Endothelial cell of umbilical vein (primary cell): ENCODE measurements at regions not wholly inside any gene's neighbourhood (a gene's known extent, or its start where the extent isn't known, plus 50 kb on each side); places are given as distances from the start of the nearest gene placed in this dataset.

Experiments
- BruUV-seq: library from RNA; stranded (reverse); fragments of 400-500 nt; replicated peaks from 2 replicates; lab custom pipeline; 2021; lab: Mats Ljungman, UMichigan
- CTCF ChIA-PET: fragments of 300-600, 350-600 bp; sonication (Branson Sonifier 250); formaldehyde crosslinking; loops from one replicate; lab custom pipeline; 2021; ENCODE audit warnings: antibody characterized with exemption, inconsistent platforms; lab: Charles Lee
- POLR2A ChIA-PET: fragments of 300-600, 350-600 bp; sonication (Branson Sonifier 250); formaldehyde crosslinking; loops from one replicate; lab custom pipeline; 2021; ENCODE audit warnings: antibody characterized with exemption, inconsistent platforms; lab: Charles Lee
- DNase-seq: peaks from one replicate; pipeline ENCODE4 v3.0.0-alpha.2; 2011; ENCODE audit warnings: low read depth, low spot score
- FAIRE-seq: peaks from 2 replicates; lab custom pipeline; 2011; peaks lifted over from hg19 to GRCh38; lab: Jason Lieb, UNC
- H2AFZ ChIP-seq: 2 replicates; pipeline ENCODE4 v1.6.0; 2012; ENCODE audit warnings: low read depth, low read length, control low read depth, inconsistent platforms
- H3K27ac ChIP-seq: 2 replicates; pipeline ENCODE4 v1.5.1; 2011; ENCODE audit warnings: low read depth, mild to moderate bottlenecking, control low read depth, low read length, moderate library complexity; ENCODE audit not compliant: insufficient read depth
- H3K27me3 ChIP-seq, 2 experiments: 2 replicates each; pipeline versions ENCODE4 v1.6.0 to v1.6.1; 2011; ENCODE audit warnings: low read length in 2 of 2, mixed read lengths in 1 of 2; ENCODE audit not compliant: control insufficient read depth in 2 of 2, insufficient read depth in 2 of 2
- H3K36me3 ChIP-seq, 2 experiments: 2 replicates in 1 of 2; 3 replicates in 1 of 2; pipeline ENCODE4 v1.5.1; 2011; ENCODE audit warnings: low read length in 2 of 2, mild to moderate bottlenecking in 1 of 2, moderate library complexity in 1 of 2; ENCODE audit not compliant: control insufficient read depth in 2 of 2, insufficient read depth in 2 of 2; ENCODE audit errors: extremely low read depth in 1 of 2
- H3K4me1 ChIP-seq: 3 replicates; pipeline ENCODE4 v1.5.1; 2011; ENCODE audit warnings: mild to moderate bottlenecking, low read length; ENCODE audit not compliant: control insufficient read depth, insufficient read depth; ENCODE audit errors: extremely low read depth
- H3K4me2 ChIP-seq: 2 replicates; pipeline ENCODE4 v1.6.1; 2011; ENCODE audit warnings: low read length, control low read depth, mixed read lengths; ENCODE audit not compliant: insufficient read depth
- H3K4me3 ChIP-seq, 3 experiments: fragments of 200-600 bp in 1 of 3; sonication (generic), shearing (Covaris generic) in 1 of 3; replicated peaks in 1 of 3; 2 replicates each; pipeline ENCODE4 v1.5.1; 2011 to 2016; ENCODE audit warnings: control low read depth in 3 of 3, low read length in 3 of 3, mild to moderate bottlenecking in 2 of 3, inconsistent platforms in 1 of 3, low read depth in 1 of 3, moderate library complexity in 1 of 3; ENCODE audit not compliant: insufficient read depth in 1 of 3
- H3K79me2 ChIP-seq: 2 replicates; pipeline ENCODE4 v1.6.0; 2012; ENCODE audit warnings: low read length, inconsistent platforms; ENCODE audit not compliant: control insufficient read depth, insufficient read depth
- H3K9ac ChIP-seq: replicated peaks from 2 replicates; pipeline ENCODE3; 2011; ENCODE audit warnings: low read length, control low read depth; ENCODE audit not compliant: insufficient read depth; ENCODE audit errors: extremely low read depth
- H3K9me1 ChIP-seq: replicated peaks from 3 replicates; pipeline ENCODE4 v1.6.0; 2011; ENCODE audit warnings: mild to moderate bottlenecking, low read length; ENCODE audit not compliant: control insufficient read depth, insufficient read depth; ENCODE audit errors: extremely low read depth
- H3K9me3 ChIP-seq: replicated peaks from 2 replicates; pipeline ENCODE4 v1.5.1; 2012; ENCODE audit warnings: low read length, inconsistent platforms; ENCODE audit not compliant: control insufficient read depth, insufficient read depth
- H4K20me1 ChIP-seq: replicated peaks from 2 replicates; pipeline ENCODE3; 2011; ENCODE audit warnings: mild to moderate bottlenecking, low read length; ENCODE audit not compliant: control insufficient read depth, insufficient read depth; ENCODE audit errors: extremely low read depth
- FOS ChIP-seq: IDR thresholded peaks from 2 replicates; pipeline ENCODE4 v1.6.1; 2011; ENCODE audit warnings: mild to moderate bottlenecking, low read length, moderate library complexity, borderline replicate concordance; ENCODE audit not compliant: insufficient read depth
- GATA2 ChIP-seq: IDR thresholded peaks from 2 replicates; pipeline ENCODE4 v1.7.0; 2011; ENCODE audit warnings: low read depth, mild to moderate bottlenecking, moderate library complexity, mixed read lengths, low read length; ENCODE audit not compliant: insufficient read length, insufficient read depth
- JUN ChIP-seq: IDR thresholded peaks from 2 replicates; pipeline ENCODE4 v1.6.1; 2011; ENCODE audit warnings: borderline replicate concordance, low read depth; ENCODE audit not compliant: insufficient read length, insufficient read depth
- POLR2A ChIP-seq: IDR thresholded peaks from 2 replicates; pipeline ENCODE4 v1.6.1; 2012; ENCODE audit warnings: low read depth, mild to moderate bottlenecking, control low read depth, low read length
- POLR2AphosphoS5 ChIP-seq: IDR thresholded peaks from 2 replicates; pipeline ENCODE4 v1.6.1; 2012; ENCODE audit warnings: low read depth, mild to moderate bottlenecking, control low read depth, low read length, moderate library complexity; ENCODE audit not compliant: insufficient read depth
- dilution Hi-C: fragments of 300-500 bp; cut with MboI; formaldehyde crosslinking; loops from one replicate; pipeline ENCODE4 v1.15.0; 2019; ENCODE audit warnings: low sequenced_read_pairs; ENCODE audit not compliant: extremely low pct_ligation_motif_present
- intact Hi-C: fragments of 100-400 bp; cut with micrococcal nuclease; formaldehyde crosslinking; loops from one replicate; pipeline ENCODE4 v1.10.0; 2022
- TF ChIP-seq, protein P1 (sequence below), 2 donors: IDR thresholded peaks; 1 replicate in 1 of 2; 2 replicates in 1 of 2; pipeline ENCODE4 v1.5.1; 2011; ENCODE audit warnings: low read length in 2 of 2, mild to moderate bottlenecking in 2 of 2, moderate library complexity in 2 of 2, control low read depth in 1 of 2, inconsistent platforms in 1 of 2, low read depth in 1 of 2; ENCODE audit not compliant: insufficient read depth in 1 of 2; ENCODE audit errors: extremely low read depth in 1 of 2

DNA sequence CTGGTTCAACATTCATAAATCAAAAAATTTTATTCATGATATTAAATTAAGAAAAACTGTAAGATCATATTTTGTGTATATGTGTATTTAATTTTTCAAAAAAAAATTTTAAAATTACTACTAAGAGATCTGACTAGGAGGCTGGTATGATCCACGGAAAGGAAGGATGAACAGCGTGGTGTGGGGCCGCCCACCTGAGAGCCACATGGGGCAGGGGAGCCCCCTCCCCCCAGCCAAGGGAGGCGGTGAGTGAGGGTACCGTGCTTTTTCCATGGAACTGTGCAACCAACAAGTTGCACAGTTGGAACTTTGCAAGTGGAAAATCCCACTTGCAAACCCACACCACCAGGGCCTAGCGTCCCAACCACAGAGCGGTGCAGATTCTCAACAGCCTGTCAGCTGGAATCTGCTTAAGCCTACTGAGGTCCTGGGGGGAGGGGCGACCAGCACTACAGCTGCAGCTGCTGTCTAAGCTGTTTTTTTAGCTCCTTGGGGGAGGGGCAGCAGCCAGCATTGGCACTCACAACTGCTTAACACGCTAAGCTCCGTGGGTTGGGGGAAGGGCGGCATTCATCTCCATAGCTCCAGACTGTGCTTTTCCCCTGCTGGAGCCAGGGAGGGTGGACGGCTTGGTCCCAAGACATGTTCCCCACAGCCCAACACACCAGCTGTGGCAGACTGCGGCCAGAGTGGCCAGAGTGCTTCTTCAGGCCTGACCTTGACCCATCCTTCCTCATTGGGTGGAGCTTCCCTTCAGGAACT is 94.2 kb upstream of the IGFBP3 start:
- no peaks in the 10 kb centered on the region for H3K9me1 ChIP-seq
- FAIRE-seq (no peak), DNase-seq (no peak)
- no peak for TF ChIP-seq POLR2A
- TF ChIP-seq JUN = no peak
- H3K9ac ChIP-seq = no peak overlapping the region
- no peak overlapping the region for H2AFZ ChIP-seq
- H3K27me3 ChIP-seq = peaks cover 0 to 2% of the 10 kb centered on the region in 2 experiments
- no peaks in the 10 kb centered on the region for H3K4me1 ChIP-seq
- dilution Hi-C loops (no loop called here), intact Hi-C loops (no loop called here)
- ChIA-PET CTCF (no interaction called here), POLR2A (no interaction called here)
- H3K4me3 ChIP-seq = no peak overlapping the region
- no peak overlapping the region for H3K4me2 ChIP-seq
- no TSS peak for BruUV-seq
- H3K79me2 ChIP-seq = no peaks in the 10 kb centered on the region
- H3K36me3 ChIP-seq = no peaks in the 10 kb centered on the region
- no peaks in the 10 kb centered on the region for H4K20me1 ChIP-seq
- H3K9me3 ChIP-seq = no peaks in the 10 kb centered on the region
- H3K27ac ChIP-seq = no peak overlapping the region

DNA sequence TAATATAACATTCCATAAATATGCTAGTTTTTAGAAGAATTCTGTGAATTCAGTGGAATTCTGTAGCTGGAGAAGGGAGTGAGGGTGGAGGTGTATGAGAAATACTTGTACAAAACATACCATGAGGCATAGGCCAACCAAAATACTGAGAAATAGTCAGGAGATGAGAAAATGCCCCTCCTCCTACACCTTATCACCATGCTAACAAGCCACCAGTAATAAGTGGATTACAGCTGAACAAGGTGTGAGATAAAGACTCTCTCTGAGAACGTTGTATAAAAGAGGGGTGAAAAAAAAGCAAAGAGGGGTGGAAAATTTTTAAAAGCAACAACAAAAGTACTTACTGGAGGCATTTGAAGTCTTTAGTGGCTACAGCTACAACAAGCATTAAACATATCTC is 90.4 kb upstream of the IGFBP3 start:
- H2AFZ ChIP-seq = no peak overlapping the region
- H3K4me1 ChIP-seq = no peaks in the 10 kb centered on the region
- POLR2A ChIA-PET = no interaction called here
- H3K27me3 ChIP-seq = peaks cover 0 to 2% of the 10 kb centered on the region in 2 experiments
- FAIRE-seq (no peak), DNase-seq (no peak)
- H3K9ac ChIP-seq = no peak overlapping the region
- TF ChIP-seq, protein P1, sequence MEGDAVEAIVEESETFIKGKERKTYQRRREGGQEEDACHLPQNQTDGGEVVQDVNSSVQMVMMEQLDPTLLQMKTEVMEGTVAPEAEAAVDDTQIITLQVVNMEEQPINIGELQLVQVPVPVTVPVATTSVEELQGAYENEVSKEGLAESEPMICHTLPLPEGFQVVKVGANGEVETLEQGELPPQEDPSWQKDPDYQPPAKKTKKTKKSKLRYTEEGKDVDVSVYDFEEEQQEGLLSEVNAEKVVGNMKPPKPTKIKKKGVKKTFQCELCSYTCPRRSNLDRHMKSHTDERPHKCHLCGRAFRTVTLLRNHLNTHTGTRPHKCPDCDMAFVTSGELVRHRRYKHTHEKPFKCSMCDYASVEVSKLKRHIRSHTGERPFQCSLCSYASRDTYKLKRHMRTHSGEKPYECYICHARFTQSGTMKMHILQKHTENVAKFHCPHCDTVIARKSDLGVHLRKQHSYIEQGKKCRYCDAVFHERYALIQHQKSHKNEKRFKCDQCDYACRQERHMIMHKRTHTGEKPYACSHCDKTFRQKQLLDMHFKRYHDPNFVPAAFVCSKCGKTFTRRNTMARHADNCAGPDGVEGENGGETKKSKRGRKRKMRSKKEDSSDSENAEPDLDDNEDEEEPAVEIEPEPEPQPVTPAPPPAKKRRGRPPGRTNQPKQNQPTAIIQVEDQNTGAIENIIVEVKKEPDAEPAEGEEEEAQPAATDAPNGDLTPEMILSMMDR (IDR thresholded peaks at IDR 0.05; ENCODE audit: extremely low read depth in 1 of 2, insufficient read depth in 1 of 2, low read depth in 1 of 2, low read length in 2 of 2) = no peak
- TF ChIP-seq JUN (no peak), FOS (no peak), GATA2 (no peak), POLR2AphosphoS5 (no peak)
- H3K79me2 ChIP-seq = no peaks in the 10 kb centered on the region
- dilution Hi-C loops (no loop called here), intact Hi-C loops (no loop called here)
- BruUV-seq = no TSS peak
- H4K20me1 ChIP-seq = no peaks in the 10 kb centered on the region
- CTCF ChIA-PET = no interaction called here
- H3K27ac ChIP-seq = no peak overlapping the region
- H3K9me1 ChIP-seq = no peaks in the 10 kb centered on the region
- no peaks in the 10 kb centered on the region for H3K9me3 ChIP-seq
- H3K4me2 ChIP-seq = no peak overlapping the region
- no peak overlapping the region for H3K4me3 ChIP-seq
- H3K36me3 ChIP-seq = no peaks in the 10 kb centered on the region
